ENCODE measurements at regions not wholly inside any gene's neighbourhood (a gene's known extent, or its start where the extent isn't known, plus 50 kb on each side); places are given as distances from the start of the nearest gene placed in this dataset.

GRCh38 chr21:38567970-38568360 is 69.7 kb upstream of the ERG start:
- Histone ChIP-seq H4K8ac (ENCODE audit: low read length) (no peak overlapping the region), H3K79me1 (replicated peaks; ENCODE audit: low read length, poor library complexity, severe bottlenecking) (no peaks in the 10 kb centered on the region), H3K4me3 (ENCODE audit: insufficient read depth in 1 of 2, low read depth in 1 of 2, low read length in 2 of 2) (peak overlapping the region in 1 of 2 experiments; percentile 76), H3K4me1 (ENCODE audit: control insufficient read depth, insufficient read depth, low read depth, low read length) (peaks cover 2% of the 10 kb centered on the region), H2AFZ (ENCODE audit: low read depth, low read length) (no peak overlapping the region), H2BK12ac (ENCODE audit: low read length in 2 of 2) (no peak overlapping the region), H2BK5ac (ENCODE audit: low read depth, low read length, poor library complexity, severe bottlenecking) (no peak overlapping the region), H3K27ac (ENCODE audit: low read length, poor library complexity, severe bottlenecking) (no peak overlapping the region), H2AK5ac (ENCODE audit: low read length, severe bottlenecking) (no peak overlapping the region), H3K23ac (ENCODE audit: low read length in 2 of 2) (no peak overlapping the region), H2BK120ac (ENCODE audit: low read depth, low read length) (no peak overlapping the region), H3K14ac (ENCODE audit: low read length in 2 of 2) (no peak overlapping the region), H4K91ac (ENCODE audit: low read length) (no peak overlapping the region), H3K4me2 (ENCODE audit: low read length, poor library complexity, severe bottlenecking) (peak overlapping the region; percentile 0), H3K9me3 (ENCODE audit: control insufficient read depth, low read length) (no peaks in the 10 kb centered on the region), H2BK15ac (ENCODE audit: low read depth, poor library complexity, severe bottlenecking) (no peak overlapping the region), H3K9ac (ENCODE audit: low read length) (peak overlapping the region; percentile 84), H3K4ac (ENCODE audit: low read depth in 1 of 2, low read length in 2 of 2) (no peak overlapping the region), H3K36me3 (ENCODE audit: control insufficient read depth in 1 of 2, insufficient read depth in 2 of 2, low read depth in 1 of 2, low read length in 2 of 2) (no peaks in the 10 kb centered on the region), H3K27me3 (ENCODE audit: control insufficient read depth in 1 of 2, insufficient read depth in 1 of 2, low read length in 2 of 2) (peaks cover 7 to 23% of the 10 kb centered on the region in 2 experiments), H3K18ac (ENCODE audit: low read depth in 1 of 2, low read length in 2 of 2) (no peak overlapping the region)
- WGBS, result 60% methylated on average over 6 of the region's 7 CpGs
- DNase-seq, result no peak

DNA sequence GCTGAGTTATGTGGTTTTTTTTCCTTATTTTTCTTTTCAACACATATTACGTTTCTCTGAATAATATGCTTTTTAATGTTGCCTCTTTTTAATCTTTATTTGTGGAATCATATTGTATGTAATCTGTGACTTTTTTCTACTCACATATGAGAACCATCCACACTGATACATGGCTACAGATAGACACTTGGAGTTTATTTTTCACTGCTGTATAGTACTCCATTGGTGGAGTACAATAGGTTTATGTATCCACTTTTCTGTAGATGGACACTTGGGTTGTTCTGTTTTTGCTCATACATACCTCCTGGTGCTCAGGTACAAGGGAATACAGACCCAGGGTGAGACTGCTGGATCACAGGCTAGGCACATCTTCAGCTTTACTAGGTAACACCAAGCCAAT is 71.5 kb upstream of the ERG start:
- H4K91ac ChIP-seq (ENCODE audit: low read length), result no peak overlapping the region
- no peaks in the 10 kb centered on the region for H3K79me1 ChIP-seq (replicated peaks; ENCODE audit: low read length, poor library complexity, severe bottlenecking)
- no peak overlapping the region for H3K14ac ChIP-seq (ENCODE audit: low read length in 2 of 2)
- H3K18ac ChIP-seq (ENCODE audit: low read depth in 1 of 2, low read length in 2 of 2), result no peak overlapping the region
- H2BK5ac ChIP-seq (ENCODE audit: low read depth, low read length, poor library complexity, severe bottlenecking), result no peak overlapping the region
- no peak overlapping the region for H3K27ac ChIP-seq (ENCODE audit: low read length, poor library complexity, severe bottlenecking)
- no peak overlapping the region for H2AK5ac ChIP-seq (ENCODE audit: low read length, severe bottlenecking)
- H3K9me3 ChIP-seq (ENCODE audit: control insufficient read depth, low read length), result no peaks in the 10 kb centered on the region
- no peak overlapping the region for H2BK12ac ChIP-seq (ENCODE audit: low read length in 2 of 2)
- no peak overlapping the region for H3K4me2 ChIP-seq (ENCODE audit: low read length, poor library complexity, severe bottlenecking)
- H3K4ac ChIP-seq (ENCODE audit: low read depth in 1 of 2, low read length in 2 of 2), result no peak overlapping the region
- no peak for DNase-seq
- no peak overlapping the region for H3K4me3 ChIP-seq (ENCODE audit: insufficient read depth in 1 of 2, low read depth in 1 of 2, low read length in 2 of 2)
- no peak overlapping the region for H2BK15ac ChIP-seq (ENCODE audit: low read depth, poor library complexity, severe bottlenecking)
- H3K36me3 ChIP-seq (ENCODE audit: control insufficient read depth in 1 of 2, insufficient read depth in 2 of 2, low read depth in 1 of 2, low read length in 2 of 2), result no peaks in the 10 kb centered on the region
- WGBS, result no CpG with 5 or more reads among the region's 1 CpG
- H3K27me3 ChIP-seq (ENCODE audit: control insufficient read depth in 1 of 2, insufficient read depth in 1 of 2, low read length in 2 of 2), result peaks cover 7 to 23% of the 10 kb centered on the region in 2 experiments
- H2AFZ ChIP-seq (ENCODE audit: low read depth, low read length), result no peak overlapping the region
- no peak overlapping the region for H2BK120ac ChIP-seq (ENCODE audit: low read depth, low read length)
- H3K9ac ChIP-seq (ENCODE audit: low read length), result no peak overlapping the region
- no peak overlapping the region for H4K8ac ChIP-seq (ENCODE audit: low read length)
- peaks cover 2% of the 10 kb centered on the region for H3K4me1 ChIP-seq (ENCODE audit: control insufficient read depth, insufficient read depth, low read depth, low read length)
- H3K23ac ChIP-seq (ENCODE audit: low read length in 2 of 2), result no peak overlapping the region

- Histone ChIP-seq H3K4me1 (ENCODE audit: control insufficient read depth, insufficient read depth, low read depth, low read length) (peaks cover 2% of the 10 kb centered on the region), H4K8ac (ENCODE audit: low read length) (no peak overlapping the region), H3K14ac (ENCODE audit: low read length in 2 of 2) (no peak overlapping the region), H4K91ac (ENCODE audit: low read length) (no peak overlapping the region), H3K9me3 (ENCODE audit: control insufficient read depth, low read length) (no peaks in the 10 kb centered on the region), H3K4me3 (ENCODE audit: insufficient read depth in 1 of 2, low read depth in 1 of 2, low read length in 2 of 2) (no peak overlapping the region), H2BK12ac (ENCODE audit: low read length in 2 of 2) (no peak overlapping the region), H2BK15ac (ENCODE audit: low read depth, poor library complexity, severe bottlenecking) (no peak overlapping the region), H2BK5ac (ENCODE audit: low read depth, low read length, poor library complexity, severe bottlenecking) (no peak overlapping the region), H3K23ac (ENCODE audit: low read length in 2 of 2) (no peak overlapping the region), H3K36me3 (ENCODE audit: control insufficient read depth in 1 of 2, insufficient read depth in 2 of 2, low read depth in 1 of 2, low read length in 2 of 2) (no peaks in the 10 kb centered on the region), H2AFZ (ENCODE audit: low read depth, low read length) (no peak overlapping the region), H3K79me1 (replicated peaks; ENCODE audit: low read length, poor library complexity, severe bottlenecking) (no peaks in the 10 kb centered on the region), H3K18ac (ENCODE audit: low read depth in 1 of 2, low read length in 2 of 2) (no peak overlapping the region), H3K27ac (ENCODE audit: low read length, poor library complexity, severe bottlenecking) (no peak overlapping the region), H3K9ac (ENCODE audit: low read length) (no peak overlapping the region), H3K4me2 (ENCODE audit: low read length, poor library complexity, severe bottlenecking) (no peak overlapping the region), H3K27me3 (ENCODE audit: control insufficient read depth in 1 of 2, insufficient read depth in 1 of 2, low read length in 2 of 2) (peaks cover 7 to 15% of the 10 kb centered on the region in 2 experiments), H3K4ac (ENCODE audit: low read depth in 1 of 2, low read length in 2 of 2) (no peak overlapping the region), H2AK5ac (ENCODE audit: low read length, severe bottlenecking) (no peak overlapping the region), H2BK120ac (ENCODE audit: low read depth, low read length) (no peak overlapping the region)
- no peak for DNase-seq
- WGBS, result 72% methylated on average over 5 of the region's 6 CpGs
These were observed 72.3 kb upstream of the ERG start for GRCh38 chr21:38570596-38570995.

DNA sequence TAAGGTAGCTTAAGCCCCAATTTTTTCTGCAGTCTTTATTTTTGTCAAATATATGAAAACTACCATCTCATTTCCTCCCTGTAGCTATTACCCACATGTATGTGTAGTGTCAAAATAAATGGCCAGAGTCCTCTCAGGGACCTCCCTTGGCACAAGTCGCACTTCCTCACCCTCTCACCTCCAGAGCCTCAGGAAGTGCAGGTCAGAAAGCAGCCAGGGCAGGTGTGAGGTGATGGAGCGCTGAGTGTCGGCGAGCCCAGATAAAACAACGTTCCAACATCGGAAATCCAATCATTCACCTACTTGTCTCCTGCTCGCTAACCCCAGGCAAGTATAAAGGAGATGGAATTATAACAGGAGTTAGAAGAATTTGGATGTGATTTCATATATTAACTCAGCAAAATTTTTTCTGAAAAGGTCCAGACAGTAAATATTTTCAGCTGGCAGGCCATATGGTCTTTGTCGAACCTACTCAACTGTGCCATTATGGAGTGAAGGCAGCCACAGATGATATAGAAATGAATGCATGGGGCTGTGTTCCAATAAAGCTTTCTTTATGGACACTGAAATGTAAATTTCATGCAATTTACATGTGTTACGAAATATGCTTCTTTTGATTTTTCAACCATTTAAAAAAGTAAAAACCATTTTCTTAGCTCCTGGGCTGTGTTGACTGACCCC is 76.8 kb upstream of the ERG start:
- Histone ChIP-seq H2BK12ac (ENCODE audit: low read length in 2 of 2) (no peak overlapping the region), H2AK5ac (ENCODE audit: low read length, severe bottlenecking) (no peak overlapping the region), H3K4ac (ENCODE audit: low read depth in 1 of 2, low read length in 2 of 2) (no peak overlapping the region), H3K36me3 (ENCODE audit: control insufficient read depth in 1 of 2, insufficient read depth in 2 of 2, low read depth in 1 of 2, low read length in 2 of 2) (no peaks in the 10 kb centered on the region), H3K23ac (ENCODE audit: low read length in 2 of 2) (no peak overlapping the region), H3K4me1 (ENCODE audit: control insufficient read depth, insufficient read depth, low read depth, low read length) (no peaks in the 10 kb centered on the region), H2BK5ac (ENCODE audit: low read depth, low read length, poor library complexity, severe bottlenecking) (no peak overlapping the region), H4K91ac (ENCODE audit: low read length) (no peak overlapping the region), H2BK15ac (ENCODE audit: low read depth, poor library complexity, severe bottlenecking) (no peak overlapping the region), H3K79me1 (replicated peaks; ENCODE audit: low read length, poor library complexity, severe bottlenecking) (no peaks in the 10 kb centered on the region), H4K8ac (ENCODE audit: low read length) (no peak overlapping the region), H3K27ac (ENCODE audit: low read length, poor library complexity, severe bottlenecking) (no peak overlapping the region), H3K18ac (ENCODE audit: low read depth in 1 of 2, low read length in 2 of 2) (no peak overlapping the region), H3K14ac (ENCODE audit: low read length in 2 of 2) (no peak overlapping the region), H2BK120ac (ENCODE audit: low read depth, low read length) (no peak overlapping the region), H3K4me2 (ENCODE audit: low read length, poor library complexity, severe bottlenecking) (no peak overlapping the region), H3K4me3 (ENCODE audit: insufficient read depth in 1 of 2, low read depth in 1 of 2, low read length in 2 of 2) (no peak overlapping the region), H3K9ac (ENCODE audit: low read length) (no peak overlapping the region), H2AFZ (ENCODE audit: low read depth, low read length) (no peak overlapping the region), H3K27me3 (ENCODE audit: control insufficient read depth in 1 of 2, insufficient read depth in 1 of 2, low read length in 2 of 2) (peaks cover 2 to 5% of the 10 kb centered on the region in 2 experiments), H3K9me3 (ENCODE audit: control insufficient read depth, low read length) (no peaks in the 10 kb centered on the region)
- no peak for DNase-seq
- 81% methylated on average over 3 of the region's 9 CpGs for WGBS

All from mesenchymal stem cell (in vitro differentiated cells and primary cell).